ENCODE measurements at regions not wholly inside any gene's neighbourhood (a gene's known extent, or its start where the extent isn't known, plus 50 kb on each side); places are given as distances from the start of the nearest gene placed in this dataset.

GRCh38 chr12:93322784-93323183 is 54.9 kb upstream of the NUDT4 start:
- no peak for ATAC-seq
- TF ChIP-seq CTCF (IDR thresholded peaks at IDR 0.05) = no peak

GRCh38 chr12:93323625-93324329 is 53.9 kb upstream of the NUDT4 start:
- TF ChIP-seq CTCF (IDR thresholded peaks at IDR 0.05) = no peak
- Histone ChIP-seq H3K27me3 (no peaks in the 10 kb centered on the region), H3K27ac (no peak overlapping the region), H3K4me1 (no peaks in the 10 kb centered on the region), H3K36me3 (no peaks in the 10 kb centered on the region), H3K4me3 (no peak overlapping the region), H3K9me3 (no peaks in the 10 kb centered on the region)
- DNase-seq (no peak), ATAC-seq (no peak)
- intact Hi-C loops (cut with DNase I) = no loop called here

More at GRCh38 chr12:93322784-93323183, 54.9 kb upstream of the NUDT4 start:
- H3K4me3 ChIP-seq = no peak overlapping the region
- no peak overlapping the region for H3K27ac ChIP-seq
- intact Hi-C loops (cut with DNase I) = no loop called here
- no peaks in the 10 kb centered on the region for H3K4me1 ChIP-seq
- H3K27me3 ChIP-seq = no peaks in the 10 kb centered on the region
- DNase-seq = no peak
- no peaks in the 10 kb centered on the region for H3K9me3 ChIP-seq
- no peaks in the 10 kb centered on the region for H3K36me3 ChIP-seq

GRCh38 chr12:93325855-93326254 is 51.9 kb upstream of the NUDT4 start:
- no peaks in the 10 kb centered on the region for H3K27me3 ChIP-seq
- H3K9me3 ChIP-seq = no peaks in the 10 kb centered on the region
- DNase-seq (no peak), ATAC-seq (peak; percentile 33)
- H3K4me1 ChIP-seq = no peaks in the 10 kb centered on the region
- no peak overlapping the region for H3K27ac ChIP-seq
- H3K36me3 ChIP-seq = no peaks in the 10 kb centered on the region
- no peak for TF ChIP-seq CTCF (IDR thresholded peaks at IDR 0.05)
- H3K4me3 ChIP-seq = no peak overlapping the region
- intact Hi-C loops (cut with DNase I) = no loop called here

All from left lung (tissue), 4 donors.